WI38 (cell line): ENCODE measurements at regions not wholly inside any gene's neighbourhood (a gene's known extent, or its start where the extent isn't known, plus 50 kb on each side); places are given as distances from the start of the nearest gene placed in this dataset.

Source experiments
- H3K4me3 ChIP-seq: 2 replicates; pipeline ENCODE4 v1.5.1; 2011; ENCODE audit warnings: low read depth, mild to moderate bottlenecking, control low read depth, low read length
- CTCF ChIP-seq: IDR thresholded peaks from 2 replicates; pipeline ENCODE4 v1.5.1; 2012; ENCODE audit warnings: low read depth, mild to moderate bottlenecking, control low read depth, low read length

- no peak for TF ChIP-seq CTCF
- H3K4me3 ChIP-seq = no peak overlapping the region
These were observed 609.0 kb downstream of the TBC1D22A start for GRCh38 chr22:47371263-47372090.

GRCh38 chr22:47370448-47371262, 608.2 kb downstream of the TBC1D22A start:
- no peak for TF ChIP-seq CTCF
- H3K4me3 ChIP-seq = no peak overlapping the region

GRCh38 chr22:47369431-47370015, 607.1 kb downstream of the TBC1D22A start:
- no peak for TF ChIP-seq CTCF

GRCh38 chr22:47369020-47369419, 606.6 kb downstream of the TBC1D22A start:
- TF ChIP-seq CTCF = no peak

More at GRCh38 chr22:47369431-47370015, 607.1 kb downstream of the TBC1D22A start:
- no peak overlapping the region for H3K4me3 ChIP-seq

GRCh38 chr22:47367993-47368945, 605.8 kb downstream of the TBC1D22A start:
- no peak overlapping the region for H3K4me3 ChIP-seq
- no peak for TF ChIP-seq CTCF

More at GRCh38 chr22:47369020-47369419, 606.6 kb downstream of the TBC1D22A start:
- H3K4me3 ChIP-seq = no peak overlapping the region

GRCh38 chr22:47367107-47367690, 604.7 kb downstream of the TBC1D22A start:
- TF ChIP-seq CTCF = no peak
- no peak overlapping the region for H3K4me3 ChIP-seq
